ENCODE measurements at regions not wholly inside any gene's neighbourhood (a gene's known extent, or its start where the extent isn't known, plus 50 kb on each side); places are given as distances from the start of the nearest gene placed in this dataset.

GRCh38 chr5:105413406-105413990 is 1850.9 kb upstream of the NUDT12 start:
- TF ChIP-seq POLR2A (IDR thresholded peaks at IDR 0.05) (no peak), EP300 (IDR thresholded peaks at IDR 0.05) (no peak), POLR2AphosphoS5 (IDR thresholded peaks at IDR 0.05) (no peak)
- TF ChIP-seq, protein P1, sequence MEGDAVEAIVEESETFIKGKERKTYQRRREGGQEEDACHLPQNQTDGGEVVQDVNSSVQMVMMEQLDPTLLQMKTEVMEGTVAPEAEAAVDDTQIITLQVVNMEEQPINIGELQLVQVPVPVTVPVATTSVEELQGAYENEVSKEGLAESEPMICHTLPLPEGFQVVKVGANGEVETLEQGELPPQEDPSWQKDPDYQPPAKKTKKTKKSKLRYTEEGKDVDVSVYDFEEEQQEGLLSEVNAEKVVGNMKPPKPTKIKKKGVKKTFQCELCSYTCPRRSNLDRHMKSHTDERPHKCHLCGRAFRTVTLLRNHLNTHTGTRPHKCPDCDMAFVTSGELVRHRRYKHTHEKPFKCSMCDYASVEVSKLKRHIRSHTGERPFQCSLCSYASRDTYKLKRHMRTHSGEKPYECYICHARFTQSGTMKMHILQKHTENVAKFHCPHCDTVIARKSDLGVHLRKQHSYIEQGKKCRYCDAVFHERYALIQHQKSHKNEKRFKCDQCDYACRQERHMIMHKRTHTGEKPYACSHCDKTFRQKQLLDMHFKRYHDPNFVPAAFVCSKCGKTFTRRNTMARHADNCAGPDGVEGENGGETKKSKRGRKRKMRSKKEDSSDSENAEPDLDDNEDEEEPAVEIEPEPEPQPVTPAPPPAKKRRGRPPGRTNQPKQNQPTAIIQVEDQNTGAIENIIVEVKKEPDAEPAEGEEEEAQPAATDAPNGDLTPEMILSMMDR (IDR thresholded peaks at IDR 0.05), result no peak
- H3K27me3 ChIP-seq, result no peaks in the 10 kb centered on the region
- 93 to 94% methylated on average over 9 of the region's 9 CpGs for WGBS, 2 donors
- no peak for DNase-seq
- no peak overlapping the region for H3K4me3 ChIP-seq
- H3K4me1 ChIP-seq, result no peaks in the 10 kb centered on the region
- H3K27ac ChIP-seq, result no peak overlapping the region
- intact Hi-C loops (cut with DNase I), result no loop called here
- no peaks in the 10 kb centered on the region for H3K9me3 ChIP-seq
- H3K36me3 ChIP-seq, result no peaks in the 10 kb centered on the region

DNA sequence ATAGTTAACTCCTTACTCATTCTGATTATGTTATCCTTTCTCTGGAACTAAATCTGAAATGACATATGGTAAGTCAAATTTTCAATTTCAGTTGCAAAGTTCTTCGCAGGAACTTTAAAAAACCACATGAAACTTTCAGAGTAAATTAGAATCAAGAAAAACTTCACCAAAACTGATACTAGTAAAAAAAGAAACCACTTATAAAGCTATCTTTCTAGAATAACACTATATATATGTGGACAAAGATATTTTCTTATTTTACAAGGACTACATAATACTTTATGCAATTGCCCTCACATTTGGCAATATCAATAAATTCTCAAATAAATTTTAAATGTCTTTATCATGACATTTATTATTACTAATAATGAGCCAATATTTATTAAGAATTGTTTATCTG is 1847.1 kb upstream of the NUDT12 start:
- no peak overlapping the region for H3K27ac ChIP-seq
- no peaks in the 10 kb centered on the region for H3K36me3 ChIP-seq
- H3K4me1 ChIP-seq, result no peaks in the 10 kb centered on the region
- TF ChIP-seq EP300 (IDR thresholded peaks at IDR 0.05), result no peak
- no peak for TF ChIP-seq POLR2A (IDR thresholded peaks at IDR 0.05)
- TF ChIP-seq, protein P1 (IDR thresholded peaks at IDR 0.05), result no peak
- TF ChIP-seq POLR2AphosphoS5 (IDR thresholded peaks at IDR 0.05), result no peak
- WGBS, 2 donors, result 91 to 93% methylated on average over 1 of the region's 1 CpG
- H3K9me3 ChIP-seq, result no peaks in the 10 kb centered on the region
- DNase-seq, result no peak
- no peaks in the 10 kb centered on the region for H3K27me3 ChIP-seq
- intact Hi-C loops (cut with DNase I), result no loop called here
- no peak overlapping the region for H3K4me3 ChIP-seq

DNA sequence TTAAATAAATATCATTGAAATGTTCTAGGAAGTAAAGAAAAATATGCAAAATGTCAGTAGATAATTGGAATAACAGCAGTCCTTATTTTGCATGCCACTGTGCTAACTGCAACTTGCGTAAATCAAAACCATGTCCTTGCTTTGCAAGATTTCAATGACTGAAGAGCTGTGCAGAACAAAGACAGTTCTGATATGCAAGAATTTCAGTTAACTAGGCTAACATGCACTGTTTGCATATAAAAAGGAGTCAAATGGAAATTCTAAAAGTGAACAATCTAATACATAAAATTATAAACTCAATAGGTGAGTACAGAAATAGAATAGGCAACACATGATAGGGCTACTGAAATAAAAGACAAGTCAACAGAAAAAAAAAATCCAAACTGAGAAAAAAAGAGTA is 1844.6 kb upstream of the NUDT12 start:
- no peak for DNase-seq
- H3K27me3 ChIP-seq, result no peaks in the 10 kb centered on the region
- H3K4me3 ChIP-seq, result no peak overlapping the region
- no peaks in the 10 kb centered on the region for H3K9me3 ChIP-seq
- TF ChIP-seq POLR2AphosphoS5 (IDR thresholded peaks at IDR 0.05), result no peak
- no peak for TF ChIP-seq POLR2A (IDR thresholded peaks at IDR 0.05)
- TF ChIP-seq EP300 (IDR thresholded peaks at IDR 0.05), result no peak
- TF ChIP-seq, protein P1 (IDR thresholded peaks at IDR 0.05), result no peak
- intact Hi-C loops (cut with DNase I), result no loop called here
- no peaks in the 10 kb centered on the region for H3K4me1 ChIP-seq
- 93 to 99% methylated on average over 1 of the region's 1 CpG for WGBS, 2 donors
- no peaks in the 10 kb centered on the region for H3K36me3 ChIP-seq
- no peak overlapping the region for H3K27ac ChIP-seq

- intact Hi-C loops (cut with DNase I), result no loop called here
- Histone ChIP-seq H3K27me3 (no peaks in the 10 kb centered on the region), H3K4me1 (no peaks in the 10 kb centered on the region), H3K27ac (no peak overlapping the region), H3K36me3 (no peaks in the 10 kb centered on the region), H3K4me3 (no peak overlapping the region), H3K9me3 (no peaks in the 10 kb centered on the region)
- DNase-seq, result no peak
- WGBS, 2 donors, result 63 to 91% methylated on average over 1 of the region's 1 CpG
- no peak for TF ChIP-seq POLR2A (IDR thresholded peaks at IDR 0.05)
- TF ChIP-seq, protein P1 (IDR thresholded peaks at IDR 0.05), result no peak
- TF ChIP-seq EP300 (IDR thresholded peaks at IDR 0.05), result no peak
- TF ChIP-seq POLR2AphosphoS5 (IDR thresholded peaks at IDR 0.05), result no peak
Observed at GRCh38 chr5:105397749-105398148, 1835.2 kb upstream of the NUDT12 start.

DNA sequence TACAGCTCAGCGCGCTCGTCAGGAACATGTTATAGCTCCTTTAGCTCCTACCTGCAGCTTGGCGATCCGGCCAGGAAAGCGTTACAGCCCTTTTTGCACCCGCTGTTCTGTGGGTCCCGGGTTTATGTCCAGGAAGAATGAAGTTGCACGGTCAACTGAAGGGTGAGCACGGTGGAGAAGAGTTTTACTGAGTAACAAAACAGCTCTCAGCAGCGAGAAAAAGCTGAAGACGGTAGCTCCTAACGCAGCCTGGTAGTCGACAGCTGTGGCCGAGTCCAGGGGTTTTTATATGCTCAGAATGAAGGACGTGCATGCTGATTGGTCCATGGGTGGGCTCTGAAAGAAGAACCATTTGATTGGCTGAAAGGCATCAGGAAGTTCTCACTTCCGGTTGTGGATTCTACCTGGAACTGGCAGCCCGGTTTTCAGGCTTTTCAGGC is 1830.1 kb upstream of the NUDT12 start:
- no peak for DNase-seq
- H3K9me3 ChIP-seq, result no peaks in the 10 kb centered on the region
- no peak overlapping the region for H3K4me3 ChIP-seq
- H3K27me3 ChIP-seq, result no peaks in the 10 kb centered on the region
- intact Hi-C loops (cut with DNase I), result no loop called here
- H3K36me3 ChIP-seq, result no peaks in the 10 kb centered on the region
- no peaks in the 10 kb centered on the region for H3K4me1 ChIP-seq
- WGBS, 2 donors, result 95 to 96% methylated on average over 18 of the region's 18 CpGs
- H3K27ac ChIP-seq, result no peak overlapping the region
- TF ChIP-seq POLR2A (IDR thresholded peaks at IDR 0.05), result no peak
- no peak for TF ChIP-seq EP300 (IDR thresholded peaks at IDR 0.05)
- no peak for TF ChIP-seq POLR2AphosphoS5 (IDR thresholded peaks at IDR 0.05)

Data from sigmoid colon (tissue), 6 donors.